ENCODE measurements at regions not wholly inside any gene's neighbourhood (a gene's known extent, or its start where the extent isn't known, plus 50 kb on each side); places are given as distances from the start of the nearest gene placed in this dataset.
"Not testable (repeated sequence)": the region's sequence is repeated elsewhere in the genome, so short reads cannot be mapped to it uniquely, and the experiment has no call there.

GRCh38 chr4:173609158-173609557 lies 79.1 kb upstream of the HAND2 start:
- DNase-seq (ENCODE audit: low read depth) = no peak

- not testable (repeated sequence) for DNase-seq (ENCODE audit: low read depth)
Measured at GRCh38 chr4:173608632-173609031, 78.6 kb upstream of the HAND2 start.

GRCh38 chr4:173591760-173592159 lies 61.7 kb upstream of the HAND2 start:
- DNase-seq (ENCODE audit: low read depth) = no peak

GRCh38 chr4:173590697-173591096 lies 60.7 kb upstream of the HAND2 start:
- no peak for DNase-seq (ENCODE audit: low read depth)

- no peak for DNase-seq (ENCODE audit: low read depth)
Measured at GRCh38 chr4:173585876-173586572, 56.0 kb upstream of the HAND2 start.

- DNase-seq (ENCODE audit: low read depth) = no peak
Measured at GRCh38 chr4:173584506-173584905, 54.5 kb upstream of the HAND2 start.
